ENCODE measurements at regions not wholly inside any gene's neighbourhood (a gene's known extent, or its start where the extent isn't known, plus 50 kb on each side); places are given as distances from the start of the nearest gene placed in this dataset.

DNA sequence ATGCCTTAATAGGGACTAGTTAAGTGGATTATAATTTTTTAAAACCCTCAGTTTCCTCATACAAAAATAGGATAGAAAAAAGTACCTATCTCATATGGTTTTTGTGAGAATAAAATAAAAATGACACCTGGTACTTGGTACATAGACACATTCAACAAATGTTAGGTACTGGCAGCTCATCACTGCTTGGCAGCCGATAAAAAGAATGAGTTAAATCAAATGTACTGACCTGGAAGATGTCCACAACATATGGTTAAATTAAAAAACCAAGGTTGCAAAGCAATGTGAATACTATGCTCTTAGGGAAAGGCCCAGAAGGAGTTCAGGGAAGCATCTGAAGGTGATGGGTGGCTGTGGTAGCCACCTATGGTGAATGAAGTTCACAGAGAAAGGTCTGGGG lies 64.9 kb upstream of the SMYD2 start:
- POLR2A ChIA-PET, result no interaction called here
- TF ChIP-seq ZNF521 (tag by site-specific recombination; IDR thresholded peaks at IDR 0.05) (no peak), ZNF596 (tag by site-specific recombination; IDR thresholded peaks at IDR 0.05) (no peak), ZFP3 (tag by site-specific recombination; IDR thresholded peaks at IDR 0.05; ENCODE audit: low read depth) (no peak), ZNF560 (tag by site-specific recombination; IDR thresholded peaks at IDR 0.05; ENCODE audit: borderline replicate concordance) (no peak), ZNF426 (tag by site-specific recombination; IDR thresholded peaks at IDR 0.05) (no peak), ZNF114 (tag by site-specific recombination; IDR thresholded peaks at IDR 0.05) (no peak), ZNF23 (tag by site-specific recombination; IDR thresholded peaks at IDR 0.05; ENCODE audit: borderline replicate concordance) (no peak), ZNF776 (tag by site-specific recombination; IDR thresholded peaks at IDR 0.05; ENCODE audit: borderline replicate concordance) (no peak), ZNF629 (tag by site-specific recombination; IDR thresholded peaks at IDR 0.05) (no peak), GLI2 (tag by site-specific recombination; IDR thresholded peaks at IDR 0.05; ENCODE audit: borderline replicate concordance, low read depth) (no peak), ZNF792 (tag by site-specific recombination; IDR thresholded peaks at IDR 0.05) (no peak)
- TF ChIP-seq, protein P1, sequence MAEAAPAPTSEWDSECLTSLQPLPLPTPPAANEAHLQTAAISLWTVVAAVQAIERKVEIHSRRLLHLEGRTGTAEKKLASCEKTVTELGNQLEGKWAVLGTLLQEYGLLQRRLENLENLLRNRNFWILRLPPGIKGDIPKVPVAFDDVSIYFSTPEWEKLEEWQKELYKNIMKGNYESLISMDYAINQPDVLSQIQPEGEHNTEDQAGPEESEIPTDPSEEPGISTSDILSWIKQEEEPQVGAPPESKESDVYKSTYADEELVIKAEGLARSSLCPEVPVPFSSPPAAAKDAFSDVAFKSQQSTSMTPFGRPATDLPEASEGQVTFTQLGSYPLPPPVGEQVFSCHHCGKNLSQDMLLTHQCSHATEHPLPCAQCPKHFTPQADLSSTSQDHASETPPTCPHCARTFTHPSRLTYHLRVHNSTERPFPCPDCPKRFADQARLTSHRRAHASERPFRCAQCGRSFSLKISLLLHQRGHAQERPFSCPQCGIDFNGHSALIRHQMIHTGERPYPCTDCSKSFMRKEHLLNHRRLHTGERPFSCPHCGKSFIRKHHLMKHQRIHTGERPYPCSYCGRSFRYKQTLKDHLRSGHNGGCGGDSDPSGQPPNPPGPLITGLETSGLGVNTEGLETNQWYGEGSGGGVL (tag by site-specific recombination; IDR thresholded peaks at IDR 0.05), result no peak
- no peaks in the 10 kb centered on the region for H3K9me3 ChIP-seq (ENCODE audit: control insufficient read depth, insufficient read depth, low read depth, low read length)
- H3K27ac ChIP-seq (ENCODE audit: extremely low read depth, low read depth, low read length), result no peak overlapping the region
- no peak overlapping the region for H3K4me3 ChIP-seq (ENCODE audit: low read depth, low read length)
- no peaks in the 10 kb centered on the region for H3K4me1 ChIP-seq (ENCODE audit: control insufficient read depth, insufficient read depth, low read length)
- CTCF ChIA-PET, result interaction anchor here (3.8 to 7.4 kb wide), 2 partner anchors 44 to 114 kb away, joined by 44 to 186 read pairs; no protein-coding TSS in a partner anchor
- H3K36me3 ChIP-seq (ENCODE audit: control insufficient read depth in 2 of 2, insufficient read depth in 1 of 2, low read length in 2 of 2), result no peaks in the 10 kb centered on the region

DNA sequence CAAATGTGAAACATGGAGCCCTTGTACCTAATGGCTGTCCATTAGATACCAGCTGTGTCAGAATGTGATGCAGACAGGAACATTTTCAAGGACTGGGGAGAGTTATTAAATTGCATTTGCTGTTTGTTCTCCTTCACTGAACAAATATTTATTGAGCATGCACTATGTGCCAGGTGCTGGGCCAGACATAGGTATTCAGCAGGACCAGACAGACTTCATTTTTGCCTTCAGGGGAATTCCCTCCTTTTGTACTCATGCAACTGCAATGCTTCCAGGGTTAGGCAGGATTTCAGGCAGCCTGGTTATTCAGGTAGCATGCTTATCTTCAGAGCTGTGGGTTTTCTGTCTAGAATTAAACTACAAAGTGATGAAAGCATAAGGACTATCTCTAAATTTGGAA lies 64.2 kb upstream of the SMYD2 start:
- H3K4me1 ChIP-seq (ENCODE audit: control insufficient read depth, insufficient read depth, low read length), result no peaks in the 10 kb centered on the region
- H3K4me3 ChIP-seq (ENCODE audit: low read depth, low read length), result no peak overlapping the region
- ChIA-PET POLR2A (no interaction called here), CTCF (interaction anchor here (3.8 to 7.4 kb wide), 2 partner anchors 44 to 113 kb away, joined by 44 to 186 read pairs; no protein-coding TSS in a partner anchor)
- no peaks in the 10 kb centered on the region for H3K9me3 ChIP-seq (ENCODE audit: control insufficient read depth, insufficient read depth, low read depth, low read length)
- no peak for TF ChIP-seq ZFP69B (tag by site-specific recombination; IDR thresholded peaks at IDR 0.05)
- no peak for TF ChIP-seq ZNF214 (tag by site-specific recombination; IDR thresholded peaks at IDR 0.05; ENCODE audit: borderline replicate concordance)
- TF ChIP-seq ZNF658 (tag by site-specific recombination; IDR thresholded peaks at IDR 0.05), result no peak
- TF ChIP-seq GLIS2 (tag by site-specific recombination; IDR thresholded peaks at IDR 0.05), result no peak
- TF ChIP-seq ZNF585B (tag by site-specific recombination; IDR thresholded peaks at IDR 0.05), result no peak
- TF ChIP-seq GLIS1 (tag by site-specific recombination; IDR thresholded peaks at IDR 0.05), result no peak
- no peak for TF ChIP-seq ZIC2 (tag by site-specific recombination; IDR thresholded peaks at IDR 0.05)
- TF ChIP-seq YY1 (tag by site-specific recombination; IDR thresholded peaks at IDR 0.05), result no peak
- TF ChIP-seq KLF16 (tag by site-specific recombination; IDR thresholded peaks at IDR 0.05), result no peak
- TF ChIP-seq GLI4 (tag by site-specific recombination; IDR thresholded peaks at IDR 0.05), result no peak
- no peak for TF ChIP-seq ZNF202 (tag by site-specific recombination; IDR thresholded peaks at IDR 0.05; ENCODE audit: borderline replicate concordance)
- TF ChIP-seq ZNF571 (tag by site-specific recombination; IDR thresholded peaks at IDR 0.05), result no peak
- no peak for TF ChIP-seq ZBTB7A (tag by site-specific recombination; IDR thresholded peaks at IDR 0.05; ENCODE audit: low read depth)
- TF ChIP-seq, protein P2, sequence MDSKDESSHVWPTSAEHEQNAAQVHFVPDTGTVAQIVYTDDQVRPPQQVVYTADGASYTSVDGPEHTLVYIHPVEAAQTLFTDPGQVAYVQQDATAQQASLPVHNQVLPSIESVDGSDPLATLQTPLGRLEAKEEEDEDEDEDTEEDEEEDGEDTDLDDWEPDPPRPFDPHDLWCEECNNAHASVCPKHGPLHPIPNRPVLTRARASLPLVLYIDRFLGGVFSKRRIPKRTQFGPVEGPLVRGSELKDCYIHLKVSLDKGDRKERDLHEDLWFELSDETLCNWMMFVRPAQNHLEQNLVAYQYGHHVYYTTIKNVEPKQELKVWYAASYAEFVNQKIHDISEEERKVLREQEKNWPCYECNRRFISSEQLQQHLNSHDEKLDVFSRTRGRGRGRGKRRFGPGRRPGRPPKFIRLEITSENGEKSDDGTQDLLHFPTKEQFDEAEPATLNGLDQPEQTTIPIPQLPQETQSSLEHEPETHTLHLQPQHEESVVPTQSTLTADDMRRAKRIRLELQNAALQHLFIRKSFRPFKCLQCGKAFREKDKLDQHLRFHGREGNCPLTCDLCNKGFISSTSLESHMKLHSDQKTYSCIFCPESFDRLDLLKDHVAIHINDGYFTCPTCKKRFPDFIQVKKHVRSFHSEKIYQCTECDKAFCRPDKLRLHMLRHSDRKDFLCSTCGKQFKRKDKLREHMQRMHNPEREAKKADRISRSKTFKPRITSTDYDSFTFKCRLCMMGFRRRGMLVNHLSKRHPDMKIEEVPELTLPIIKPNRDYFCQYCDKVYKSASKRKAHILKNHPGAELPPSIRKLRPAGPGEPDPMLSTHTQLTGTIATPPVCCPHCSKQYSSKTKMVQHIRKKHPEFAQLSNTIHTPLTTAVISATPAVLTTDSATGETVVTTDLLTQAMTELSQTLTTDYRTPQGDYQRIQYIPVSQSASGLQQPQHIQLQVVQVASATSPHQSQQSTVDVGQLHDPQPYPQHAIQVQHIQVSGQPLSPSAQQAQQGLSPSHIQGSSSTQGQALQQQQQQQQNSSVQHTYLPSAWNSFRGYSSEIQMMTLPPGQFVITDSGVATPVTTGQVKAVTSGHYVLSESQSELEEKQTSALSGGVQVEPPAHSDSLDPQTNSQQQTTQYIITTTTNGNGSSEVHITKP (tag by site-specific recombination; IDR thresholded peaks at IDR 0.05), result no peak
- H3K27ac ChIP-seq (ENCODE audit: extremely low read depth, low read depth, low read length), result no peak overlapping the region
- H3K36me3 ChIP-seq (ENCODE audit: control insufficient read depth in 2 of 2, insufficient read depth in 1 of 2, low read length in 2 of 2), result no peaks in the 10 kb centered on the region

All from HEK293 (cell line).